SU-DHL-6 (cell line): ENCODE measurements at regions not wholly inside any gene's neighbourhood (a gene's known extent, or its start where the extent isn't known, plus 50 kb on each side); places are given as distances from the start of the nearest gene placed in this dataset.

Source experiments
- CTCF ChIP-seq: fragments of 200-600 bp; sonication (generic); IDR thresholded peaks from one replicate; pipeline ENCODE4 v1.5.1; 2017; ENCODE audit warnings: antibody characterized with exemption, mild to moderate bottlenecking, low read length, moderate library complexity; ENCODE audit not compliant: insufficient read depth, poor library complexity, severe bottlenecking
- EZH2phosphoT487 ChIP-seq: fragments of 200-600 bp; sonication (generic), shearing (Covaris generic); conservative IDR thresholded peaks from 2 replicates; pipeline ENCODE4 v1.6.1; 2018; ENCODE audit warnings: mild to moderate bottlenecking, antibody characterized with exemption, low read length, moderate library complexity, mixed read lengths

DNA sequence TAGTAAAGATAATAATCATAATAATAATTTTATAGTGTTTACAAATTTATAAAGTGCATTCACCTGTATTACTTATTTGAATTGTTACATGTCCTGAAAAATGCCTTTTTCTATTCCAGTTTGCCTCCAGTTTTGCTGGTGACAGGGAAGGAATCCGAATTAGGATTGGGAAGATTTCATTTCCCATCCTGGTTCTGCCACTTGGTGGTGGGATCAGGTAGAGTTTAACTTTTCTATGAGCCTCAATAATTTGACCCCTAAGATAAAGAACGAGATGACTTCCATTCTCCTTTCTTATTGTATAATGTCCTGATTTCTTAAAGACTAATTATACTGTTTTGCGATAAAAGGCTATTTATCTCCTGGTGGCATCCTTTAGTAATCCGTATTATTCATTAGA, 1090.9 kb downstream of the RAPGEF2 start:
- TF ChIP-seq CTCF (no peak), EZH2phosphoT487 (no peak)
